CD14-positive monocyte (primary cell): ENCODE measurements at regions not wholly inside any gene's neighbourhood (a gene's known extent, or its start where the extent isn't known, plus 50 kb on each side); places are given as distances from the start of the nearest gene placed in this dataset.
A peak's percentile ranks its signal among the peaks of the same experiment; 100 is the strongest.

Source experiments
- DNase-seq, 3 donors: peaks; one replicate each; pipeline ENCODE4 v3.0.0-alpha.2; 2011 to 2022
- H2AFZ ChIP-seq: 2 replicates; pipeline ENCODE4 v1.6.0; 2012; ENCODE audit warnings: mild to moderate bottlenecking, low read depth, low read length, inconsistent platforms; ENCODE audit not compliant: insufficient read depth, poor library complexity, severe bottlenecking
- H3K27ac ChIP-seq, 2 donors: 1 replicate in 1 of 2; 2 replicates in 1 of 2; pipeline ENCODE4 v1.5.1; 2012 to 2013; ENCODE audit warnings: low read length in 2 of 2, control low read depth in 1 of 2, inconsistent platforms in 1 of 2, low read depth in 1 of 2, mild to moderate bottlenecking in 1 of 2
- H3K27me3 ChIP-seq, 2 donors: one replicate each; pipeline versions ENCODE4 v1.6.0 to v1.6.1; 2011 to 2013; ENCODE audit warnings: low read length in 2 of 2; ENCODE audit not compliant: control insufficient read depth in 2 of 2, insufficient read depth in 2 of 2
- H3K36me3 ChIP-seq, 2 donors: replicated peaks in 1 of 2; 1 replicate in 1 of 2; 2 replicates in 1 of 2; pipeline versions ENCODE4 v1.5.1 to v1.6.1; 2012 to 2013; ENCODE audit warnings: low read length in 2 of 2, control low read depth in 1 of 2, inconsistent platforms in 1 of 2, mild to moderate bottlenecking in 1 of 2; ENCODE audit not compliant: insufficient read depth in 2 of 2, control insufficient read depth in 1 of 2
- H3K4me1 ChIP-seq, 2 donors: 1 replicate in 1 of 2; 2 replicates in 1 of 2; pipeline versions ENCODE4 v1.5.1 to v1.6.1; 2012 to 2013; ENCODE audit warnings: low read length in 2 of 2, control low read depth in 1 of 2, inconsistent platforms in 1 of 2, mild to moderate bottlenecking in 1 of 2, moderate library complexity in 1 of 2; ENCODE audit not compliant: insufficient read depth in 2 of 2, control insufficient read depth in 1 of 2
- H3K4me2 ChIP-seq: replicated peaks from 2 replicates; pipeline ENCODE3; 2012; ENCODE audit warnings: low read length, moderate library complexity, mild to moderate bottlenecking; ENCODE audit not compliant: poor library complexity, severe bottlenecking; ENCODE audit errors: extremely low read depth
- H3K4me3 ChIP-seq, 3 experiments: fragments of 200-600 bp in 1 of 3; sonication (generic) in 1 of 3; replicated peaks in 1 of 3; 1 replicate in 2 of 3; 2 replicates in 1 of 3; pipeline ENCODE4 v1.5.1; 2011 to 2013; ENCODE audit warnings: low read length in 3 of 3, mild to moderate bottlenecking in 3 of 3, control low read depth in 2 of 3, low read depth in 2 of 3, inconsistent platforms in 1 of 3, moderate library complexity in 1 of 3
- H3K79me2 ChIP-seq: 2 replicates; pipeline ENCODE4 v1.6.0; 2012; ENCODE audit warnings: mild to moderate bottlenecking, control low read depth, inconsistent platforms, low read length, moderate library complexity; ENCODE audit not compliant: insufficient read depth
- H3K9ac ChIP-seq: 2 replicates; pipeline ENCODE4 v1.6.0; 2017; ENCODE audit warnings: low read length, mild to moderate bottlenecking; ENCODE audit not compliant: insufficient read depth, poor library complexity, severe bottlenecking
- H3K9me3 ChIP-seq, 2 donors: replicated peaks in 1 of 2; 1 replicate in 1 of 2; 2 replicates in 1 of 2; pipeline versions ENCODE4 v1.5.1 to v1.6.1; 2012 to 2013; ENCODE audit warnings: low read length in 2 of 2, control low read depth in 1 of 2; ENCODE audit not compliant: control insufficient read depth in 1 of 2, insufficient read depth in 1 of 2
- H4K20me1 ChIP-seq: 2 replicates; pipeline ENCODE4 v1.6.0; 2012; ENCODE audit warnings: mild to moderate bottlenecking, low read length, control low read depth, moderate library complexity; ENCODE audit not compliant: insufficient read depth
- H3K27ac Mint-ChIP-seq, 7 donors: one replicate each; pipeline ENCODE4 v1.8.0; 2020; ENCODE audit warnings: mild to moderate bottlenecking in 7 of 7, mixed read lengths in 7 of 7, moderate library complexity in 6 of 7, inconsistent platforms in 2 of 7
- H3K27me3 Mint-ChIP-seq, 3 donors: one replicate each; pipeline ENCODE4 v1.8.0; 2021 to 2022; ENCODE audit warnings: low read depth in 3 of 3, mild to moderate bottlenecking in 3 of 3, mixed read lengths in 3 of 3, moderate library complexity in 3 of 3, inconsistent platforms in 1 of 3
- H3K36me3 Mint-ChIP-seq, 2 donors: one replicate each; pipeline ENCODE4 v1.8.0; 2020; ENCODE audit warnings: mixed read lengths in 2 of 2, inconsistent platforms in 1 of 2, mild to moderate bottlenecking in 1 of 2
- H3K4me1 Mint-ChIP-seq: one replicate; pipeline ENCODE4 v1.8.0; 2020; ENCODE audit warnings: mild to moderate bottlenecking, mixed read lengths
- H3K4me3 Mint-ChIP-seq, 2 donors: one replicate each; pipeline ENCODE4 v1.8.0; 2020; ENCODE audit warnings: mild to moderate bottlenecking in 2 of 2, mixed read lengths in 2 of 2, moderate library complexity in 1 of 2
- H3K9me3 Mint-ChIP-seq, 7 donors: one replicate each; pipeline ENCODE4 v1.8.0; 2020 to 2022; ENCODE audit warnings: mixed read lengths in 7 of 7, mild to moderate bottlenecking in 6 of 7, moderate library complexity in 6 of 7, inconsistent platforms in 2 of 7
- WGBS: methylation state at CpG from one replicate; pipeline ENCODE4 v1.1.5; 2013; ENCODE audit warnings: missing lambda C conversion rate; ENCODE audit not compliant: insufficient coverage; 5-methylcytosine and 5-hydroxymethylcytosine counted together
- intact Hi-C, 2 donors: fragments of 100-400 bp; cut with micrococcal nuclease; formaldehyde crosslinking; loops; one replicate each; pipeline versions ENCODE4 v1.15.0 to v1.15.1; 2023
- TF ChIP-seq, protein P1 (sequence below): fragments of 200-600 bp; IDR thresholded peaks from one replicate; pipeline ENCODE4 v1.8.0; 2022; ENCODE audit warnings: antibody characterized with exemption, mild to moderate bottlenecking

DNA sequence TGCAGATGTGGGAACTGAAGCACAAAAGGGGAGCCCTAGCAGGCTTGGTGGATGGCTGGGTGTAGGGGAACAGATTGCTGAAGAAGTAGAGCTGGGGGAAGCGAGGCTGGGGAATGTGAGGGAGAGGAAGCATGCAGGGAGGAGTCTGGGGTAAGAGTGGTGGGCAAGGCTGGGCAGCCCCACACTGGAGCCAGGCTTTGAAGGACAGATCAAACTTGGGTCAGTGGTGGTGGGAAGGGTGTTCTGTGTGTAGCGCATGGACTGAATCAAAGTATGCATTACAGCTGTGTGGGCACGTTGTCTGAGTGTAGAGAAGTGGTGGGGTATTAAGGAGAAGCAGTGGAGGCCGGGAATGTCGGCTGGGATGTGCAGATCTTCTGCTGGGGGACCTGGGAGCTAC is 116.0 kb downstream of the CYLD start:
- no peaks in the 10 kb centered on the region for H3K79me2 ChIP-seq
- no peak for DNase-seq
- H3K36me3 ChIP-seq = no peaks in the 10 kb centered on the region
- no peak overlapping the region for H2AFZ ChIP-seq
- no peaks in the 10 kb centered on the region for H3K36me3 Mint-ChIP-seq
- H3K4me1 ChIP-seq = no peaks in the 10 kb centered on the region
- no peaks in the 10 kb centered on the region for H4K20me1 ChIP-seq
- no peak overlapping the region for H3K4me3 ChIP-seq
- H3K27me3 Mint-ChIP-seq = peaks cover 4 to 9% (median 4%) of the 10 kb centered on the region in 3 donors
- H3K27ac Mint-ChIP-seq = no peak overlapping the region
- no peaks in the 10 kb centered on the region for H3K9me3 ChIP-seq
- H3K9me3 Mint-ChIP-seq = peaks cover 0 to 10% (median 4%) of the 10 kb centered on the region in 7 donors
- H3K4me1 Mint-ChIP-seq = peaks cover 8% of the 10 kb centered on the region
- intact Hi-C loops = no loop called here
- no peak overlapping the region for H3K4me2 ChIP-seq
- H3K4me3 Mint-ChIP-seq = no peak overlapping the region
- no peak overlapping the region for H3K27ac ChIP-seq
- WGBS = 91% methylated on average over 5 of the region's 5 CpGs
- H3K9ac ChIP-seq = no peak overlapping the region
- H3K27me3 ChIP-seq = peaks cover 0 to 2% of the 10 kb centered on the region in 2 donors
- TF ChIP-seq, protein P1, sequence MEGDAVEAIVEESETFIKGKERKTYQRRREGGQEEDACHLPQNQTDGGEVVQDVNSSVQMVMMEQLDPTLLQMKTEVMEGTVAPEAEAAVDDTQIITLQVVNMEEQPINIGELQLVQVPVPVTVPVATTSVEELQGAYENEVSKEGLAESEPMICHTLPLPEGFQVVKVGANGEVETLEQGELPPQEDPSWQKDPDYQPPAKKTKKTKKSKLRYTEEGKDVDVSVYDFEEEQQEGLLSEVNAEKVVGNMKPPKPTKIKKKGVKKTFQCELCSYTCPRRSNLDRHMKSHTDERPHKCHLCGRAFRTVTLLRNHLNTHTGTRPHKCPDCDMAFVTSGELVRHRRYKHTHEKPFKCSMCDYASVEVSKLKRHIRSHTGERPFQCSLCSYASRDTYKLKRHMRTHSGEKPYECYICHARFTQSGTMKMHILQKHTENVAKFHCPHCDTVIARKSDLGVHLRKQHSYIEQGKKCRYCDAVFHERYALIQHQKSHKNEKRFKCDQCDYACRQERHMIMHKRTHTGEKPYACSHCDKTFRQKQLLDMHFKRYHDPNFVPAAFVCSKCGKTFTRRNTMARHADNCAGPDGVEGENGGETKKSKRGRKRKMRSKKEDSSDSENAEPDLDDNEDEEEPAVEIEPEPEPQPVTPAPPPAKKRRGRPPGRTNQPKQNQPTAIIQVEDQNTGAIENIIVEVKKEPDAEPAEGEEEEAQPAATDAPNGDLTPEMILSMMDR = no peak

- TF ChIP-seq, protein P1 = no peak
- Histone ChIP-seq H3K9me3 (no peaks in the 10 kb centered on the region), H3K36me3 (no peaks in the 10 kb centered on the region), H3K4me3 (no peak overlapping the region), H3K79me2 (no peaks in the 10 kb centered on the region), H3K4me2 (no peak overlapping the region), H3K4me1 (no peaks in the 10 kb centered on the region), H2AFZ (no peak overlapping the region), H3K9ac (no peak overlapping the region), H3K27ac (no peak overlapping the region), H3K27me3 (peaks cover 2 to 3% of the 10 kb centered on the region in 2 donors), H4K20me1 (no peaks in the 10 kb centered on the region)
- no peaks in the 10 kb centered on the region for H3K36me3 Mint-ChIP-seq
- peaks cover 0 to 10% (median 4%) of the 10 kb centered on the region in 7 donors for H3K9me3 Mint-ChIP-seq
- no peak for DNase-seq
- H3K4me3 Mint-ChIP-seq = no peak overlapping the region
- peak overlapping the region in 1 of 7 donors; percentile 44 for H3K27ac Mint-ChIP-seq
- H3K4me1 Mint-ChIP-seq = peaks cover 8% of the 10 kb centered on the region
- intact Hi-C loops = no loop called here
- WGBS = 85% methylated on average over 2 of the region's 2 CpGs
- H3K27me3 Mint-ChIP-seq = peaks cover 4 to 9% (median 4%) of the 10 kb centered on the region in 3 donors
Measured at GRCh38 chr16:50856991-50857390, 115.1 kb downstream of the CYLD start.
